HFF-Myc (cell line): ENCODE measurements at regions not wholly inside any gene's neighbourhood (a gene's known extent, or its start where the extent isn't known, plus 50 kb on each side); places are given as distances from the start of the nearest gene placed in this dataset.
"Not testable (repeated sequence)": the region's sequence is repeated elsewhere in the genome, so short reads cannot be mapped to it uniquely, and the experiment has no call there.

Experiments
- DNase-seq: peaks from one replicate; pipeline ENCODE4 v3.0.0-alpha.2; 2011; ENCODE audit warnings: low read depth; ENCODE audit errors: extremely low read depth
- H3K4me3 ChIP-seq: replicated peaks from 2 replicates; pipeline ENCODE4 v1.5.1; 2011; ENCODE audit warnings: low read depth, mild to moderate bottlenecking, control low read depth, low read length
- CTCF ChIP-seq: IDR thresholded peaks from 2 replicates; pipeline ENCODE4 v1.5.1; 2012; ENCODE audit warnings: mild to moderate bottlenecking, low read depth, low read length, control low read depth; ENCODE audit errors: missing control alignments

- no peak for TF ChIP-seq CTCF
- DNase-seq, result no peak
- H3K4me3 ChIP-seq, result no peak overlapping the region
These were observed 190.6 kb downstream of the SHQ1 start for GRCh38 chr3:72657666-72658065.

DNA sequence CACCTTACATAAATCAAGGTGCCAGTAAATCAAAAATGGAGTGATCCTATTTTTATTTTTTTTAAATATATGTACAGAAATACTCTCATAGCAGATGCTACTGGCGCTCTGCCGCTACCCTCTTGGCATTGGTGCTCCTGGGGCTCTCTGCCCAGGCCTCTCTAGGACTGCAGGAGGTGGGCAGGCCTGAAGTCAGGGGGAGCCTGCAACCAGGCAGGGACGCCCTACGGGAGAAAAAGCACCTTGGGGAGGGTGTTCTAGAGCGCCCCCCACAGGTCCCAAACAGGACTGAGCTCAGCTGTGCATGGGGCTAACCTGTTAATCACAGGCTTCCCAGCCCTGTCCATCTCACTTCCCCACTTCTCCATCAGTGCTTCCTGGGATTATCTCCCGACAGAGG, 192.5 kb downstream of the SHQ1 start:
- H3K4me3 ChIP-seq, result no peak overlapping the region
- DNase-seq, result no peak
- TF ChIP-seq CTCF, result peak; percentile 36

DNA sequence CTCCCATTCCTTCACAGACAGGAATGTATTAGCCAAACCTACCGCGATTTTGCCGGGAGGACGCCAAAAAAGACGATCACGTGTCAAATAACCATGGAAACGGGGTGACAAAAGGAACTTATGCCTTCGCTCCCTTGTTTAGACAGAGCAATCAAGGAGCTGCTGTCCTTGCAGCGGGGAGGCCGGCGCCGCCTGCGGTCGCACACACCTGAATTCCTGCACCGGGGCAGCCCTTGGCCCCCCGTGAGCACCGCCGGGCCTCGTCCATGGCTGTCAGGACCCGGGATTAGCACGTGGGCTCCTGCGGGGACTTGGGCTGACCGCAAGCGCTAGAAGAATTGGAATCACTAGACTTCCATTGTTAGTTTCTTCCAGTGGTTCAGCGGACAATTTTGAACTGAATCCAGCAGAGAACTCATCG, 193.1 kb downstream of the SHQ1 start:
- no peak for DNase-seq
- TF ChIP-seq CTCF, result no peak
- no peak overlapping the region for H3K4me3 ChIP-seq

GRCh38 chr3:72652395-72652794, 195.8 kb downstream of the SHQ1 start:
- no peak for DNase-seq
- H3K4me3 ChIP-seq, result no peak overlapping the region
- TF ChIP-seq CTCF, result no peak

- H3K4me3 ChIP-seq, result no peak overlapping the region
- no peak for DNase-seq
- no peak for TF ChIP-seq CTCF
These were observed 196.7 kb downstream of the SHQ1 start for GRCh38 chr3:72651498-72651897.

DNA sequence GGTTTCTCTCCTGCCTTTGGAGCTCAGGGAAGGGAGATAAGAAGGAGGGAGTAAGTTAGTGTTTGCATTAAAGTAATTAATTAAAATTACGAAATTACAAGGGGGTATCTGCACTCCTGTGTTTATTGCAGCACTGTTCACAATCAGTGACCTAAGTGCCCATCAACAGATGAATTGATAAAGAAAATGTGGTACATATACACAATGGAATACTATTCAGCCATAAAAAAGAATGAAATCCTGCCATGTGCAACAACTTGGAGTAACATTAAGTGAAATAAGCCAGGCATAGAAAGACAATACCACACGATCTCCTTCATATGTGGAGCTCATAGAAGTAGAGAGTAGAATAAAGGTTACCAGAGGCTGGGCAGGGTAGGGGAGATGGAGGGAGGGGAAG, 202.0 kb downstream of the SHQ1 start:
- TF ChIP-seq CTCF, result no peak
- no peak overlapping the region for H3K4me3 ChIP-seq
- no peak for DNase-seq

- H3K4me3 ChIP-seq, DNase-seq: not testable (repeated sequence)
These were observed 204.6 kb downstream of the SHQ1 start for GRCh38 chr3:72643635-72644034.
